NCI-H1436 (cell line): ENCODE measurements at regions not wholly inside any gene's neighbourhood (a gene's known extent, or its start where the extent isn't known, plus 50 kb on each side); places are given as distances from the start of the nearest gene placed in this dataset.
A peak's percentile ranks its signal among the peaks of the same experiment; 100 is the strongest.

Source experiments
- DNase-seq: peaks from one replicate; lab custom pipeline; 2025; lab: John Stamatoyannopoulos, UW

- DNase-seq: no peak
Measured at GRCh38 chr3:177745607-177746005, 548.3 kb upstream of the TBL1XR1 start.

GRCh38 chr3:177746337-177746933 lies 549.2 kb upstream of the TBL1XR1 start:
- DNase-seq: no peak

- DNase-seq: no peak
Measured at GRCh38 chr3:177749836-177750235, 552.6 kb upstream of the TBL1XR1 start.

- DNase-seq: no peak
Measured at GRCh38 chr3:177750436-177750835, 553.2 kb upstream of the TBL1XR1 start.

GRCh38 chr3:177751770-177752169 lies 554.5 kb upstream of the TBL1XR1 start:
- no peak for DNase-seq

GRCh38 chr3:177752831-177753230 lies 555.5 kb upstream of the TBL1XR1 start:
- no peak for DNase-seq

GRCh38 chr3:177753451-177754155 lies 556.3 kb upstream of the TBL1XR1 start:
- no peak for DNase-seq

GRCh38 chr3:177754508-177754921 lies 557.2 kb upstream of the TBL1XR1 start:
- DNase-seq: no peak

- no peak for DNase-seq
Measured at GRCh38 chr3:177758126-177758525, 560.8 kb upstream of the TBL1XR1 start.

GRCh38 chr3:177760803-177761202 lies 563.5 kb upstream of the TBL1XR1 start:
- no peak for DNase-seq

GRCh38 chr3:177764377-177764912 lies 567.2 kb upstream of the TBL1XR1 start:
- DNase-seq: no peak

GRCh38 chr3:177764933-177765332 lies 567.7 kb upstream of the TBL1XR1 start:
- no peak for DNase-seq

- DNase-seq: no peak
Measured at GRCh38 chr3:177770383-177771230, 573.3 kb upstream of the TBL1XR1 start.

- DNase-seq: no peak
Measured at GRCh38 chr3:177771780-177772179, 574.5 kb upstream of the TBL1XR1 start.

- no peak for DNase-seq
Measured at GRCh38 chr3:177772908-177773557, 575.8 kb upstream of the TBL1XR1 start.

- no peak for DNase-seq
Measured at GRCh38 chr3:177773717-177774116, 576.4 kb upstream of the TBL1XR1 start.

GRCh38 chr3:177776661-177777101 lies 579.4 kb upstream of the TBL1XR1 start:
- DNase-seq: no peak

GRCh38 chr3:177777699-177778098 lies 580.4 kb upstream of the TBL1XR1 start:
- DNase-seq: peak; percentile 40

GRCh38 chr3:177778633-177779032 lies 581.4 kb upstream of the TBL1XR1 start:
- DNase-seq: no peak

- no peak for DNase-seq
Measured at GRCh38 chr3:177781686-177782161, 584.4 kb upstream of the TBL1XR1 start.

- no peak for DNase-seq
Measured at GRCh38 chr3:177783338-177783737, 586.1 kb upstream of the TBL1XR1 start.

GRCh38 chr3:177783767-177784166 lies 586.5 kb upstream of the TBL1XR1 start:
- no peak for DNase-seq
